Breast epithelium (tissue), 4 donors: ENCODE measurements at regions not wholly inside any gene's neighbourhood (a gene's known extent, or its start where the extent isn't known, plus 50 kb on each side); places are given as distances from the start of the nearest gene placed in this dataset.
"Not testable (repeated sequence)": the region's sequence is repeated elsewhere in the genome, so short reads cannot be mapped to it uniquely, and the experiment has no call there.

Source experiments
- DNase-seq, 2 donors: peaks; one replicate each; pipeline ENCODE4 v3.0.0-alpha.2; 2019; ENCODE audit warnings: low spot score in 2 of 2
- H3K27ac ChIP-seq, 2 donors: fragments of 200-600 bp; sonication (generic) in 1 of 2; one replicate each; pipeline ENCODE4 v1.5.1; 2016 to 2019; ENCODE audit warnings: mild to moderate bottlenecking in 1 of 2
- H3K27me3 ChIP-seq, 2 donors: fragments of 200-600 bp; sonication (generic) in 1 of 2; one replicate each; pipeline versions ENCODE4 v1.5.1 to v1.6.0; 2017 to 2019; ENCODE audit warnings: control low read depth in 1 of 2, mild to moderate bottlenecking in 1 of 2
- H3K36me3 ChIP-seq: fragments of 200-600 bp; one replicate; pipeline ENCODE4 v1.5.1; 2019
- H3K4me1 ChIP-seq, 2 donors: fragments of 200-600 bp; sonication (generic); one replicate each; pipeline ENCODE4 v1.5.1; 2016 to 2019; ENCODE audit warnings: control low read depth in 1 of 2
- H3K4me3 ChIP-seq, 3 donors: fragments of 200-600 bp; sonication (generic); 1 replicate in 2 of 3; 2 replicates in 1 of 3; pipeline ENCODE4 v1.5.1; 2016 to 2019; ENCODE audit warnings: mild to moderate bottlenecking in 3 of 3, moderate library complexity in 2 of 3
- H3K9me3 ChIP-seq, 2 donors: fragments of 200-600 bp; sonication (generic) in 1 of 2; one replicate each; pipeline ENCODE4 v1.5.1; 2016 to 2019; ENCODE audit warnings: control low read depth in 1 of 2
- POLR2A ChIP-seq: fragments of 450-650 bp; IDR thresholded peaks from one replicate; pipeline ENCODE4 v1.6.1; 2016; ENCODE audit warnings: antibody characterized with exemption, mild to moderate bottlenecking, moderate library complexity
- POLR2AphosphoS5 ChIP-seq, 3 donors: sonication (generic); formaldehyde crosslinking; IDR thresholded peaks; one replicate each; pipeline ENCODE4 v1.6.1; 2017; ENCODE audit warnings: antibody characterized with exemption in 3 of 3
- intact Hi-C: fragments of 100-400 bp; cut with DNase I; formaldehyde crosslinking; loops from one replicate; pipeline ENCODE4 v1.15.1; 2023; ENCODE audit warnings: low total_unique reads
- TF ChIP-seq, protein P1 (sequence below), 3 donors: fragments of 450-650 bp; IDR thresholded peaks; one replicate each; pipeline ENCODE4 v1.5.1; 2016 to 2017; ENCODE audit warnings: antibody characterized with exemption in 3 of 3, mild to moderate bottlenecking in 3 of 3, moderate library complexity in 3 of 3

DNA sequence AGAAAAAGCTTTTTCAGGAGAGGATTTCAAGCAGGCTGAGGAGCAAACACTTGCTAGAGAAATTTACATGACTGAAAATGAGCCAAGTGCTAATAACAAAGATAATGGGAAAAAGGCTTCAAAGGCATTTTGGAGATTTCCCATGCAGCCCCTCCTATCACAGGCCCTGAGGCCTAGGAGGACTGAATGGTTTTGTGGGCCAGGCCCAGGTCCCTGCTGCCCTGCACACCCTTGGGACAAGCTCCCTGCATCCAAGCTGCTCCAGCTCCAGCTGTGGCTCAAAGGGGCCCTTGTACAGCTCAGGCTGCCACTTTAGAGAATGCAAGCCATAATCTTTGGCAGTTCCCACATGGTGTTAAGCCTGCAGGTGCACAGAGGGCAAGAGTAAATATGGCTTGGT lies 154.0 kb upstream of the LMNTD1 start:
- Histone ChIP-seq H3K4me3 (no peak overlapping the region), H3K36me3 (no peaks in the 10 kb centered on the region), H3K27me3 (no peaks in the 10 kb centered on the region), H3K4me1 (no peaks in the 10 kb centered on the region), H3K27ac (no peak overlapping the region), H3K9me3 (peaks cover 12 to 23% of the 10 kb centered on the region in 2 donors)
- DNase-seq = no peak
- intact Hi-C loops = no loop called here
- TF ChIP-seq POLR2AphosphoS5 (IDR thresholded peaks at IDR 0.05) (no peak), POLR2A (no peak)
- TF ChIP-seq, protein P1, sequence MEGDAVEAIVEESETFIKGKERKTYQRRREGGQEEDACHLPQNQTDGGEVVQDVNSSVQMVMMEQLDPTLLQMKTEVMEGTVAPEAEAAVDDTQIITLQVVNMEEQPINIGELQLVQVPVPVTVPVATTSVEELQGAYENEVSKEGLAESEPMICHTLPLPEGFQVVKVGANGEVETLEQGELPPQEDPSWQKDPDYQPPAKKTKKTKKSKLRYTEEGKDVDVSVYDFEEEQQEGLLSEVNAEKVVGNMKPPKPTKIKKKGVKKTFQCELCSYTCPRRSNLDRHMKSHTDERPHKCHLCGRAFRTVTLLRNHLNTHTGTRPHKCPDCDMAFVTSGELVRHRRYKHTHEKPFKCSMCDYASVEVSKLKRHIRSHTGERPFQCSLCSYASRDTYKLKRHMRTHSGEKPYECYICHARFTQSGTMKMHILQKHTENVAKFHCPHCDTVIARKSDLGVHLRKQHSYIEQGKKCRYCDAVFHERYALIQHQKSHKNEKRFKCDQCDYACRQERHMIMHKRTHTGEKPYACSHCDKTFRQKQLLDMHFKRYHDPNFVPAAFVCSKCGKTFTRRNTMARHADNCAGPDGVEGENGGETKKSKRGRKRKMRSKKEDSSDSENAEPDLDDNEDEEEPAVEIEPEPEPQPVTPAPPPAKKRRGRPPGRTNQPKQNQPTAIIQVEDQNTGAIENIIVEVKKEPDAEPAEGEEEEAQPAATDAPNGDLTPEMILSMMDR (IDR thresholded peaks at IDR 0.05) = no peak

GRCh38 chr12:25708661-25709060 lies 155.6 kb upstream of the LMNTD1 start:
- no peak overlapping the region for H3K4me3 ChIP-seq
- TF ChIP-seq POLR2AphosphoS5 (IDR thresholded peaks at IDR 0.05) (no peak), POLR2A (no peak)
- TF ChIP-seq, protein P1 (IDR thresholded peaks at IDR 0.05) = no peak
- H3K27ac ChIP-seq = no peak overlapping the region
- no peaks in the 10 kb centered on the region for H3K36me3 ChIP-seq
- no peaks in the 10 kb centered on the region for H3K27me3 ChIP-seq
- DNase-seq = no peak
- H3K9me3 ChIP-seq = peaks cover 12 to 23% of the 10 kb centered on the region in 2 donors
- H3K4me1 ChIP-seq = no peaks in the 10 kb centered on the region
- intact Hi-C loops = no loop called here

GRCh38 chr12:25710128-25710527 lies 157.0 kb upstream of the LMNTD1 start:
- no peak for DNase-seq
- H3K27me3 ChIP-seq = no peaks in the 10 kb centered on the region
- peaks cover 12 to 23% of the 10 kb centered on the region in 2 donors for H3K9me3 ChIP-seq
- intact Hi-C loops = no loop called here
- no peaks in the 10 kb centered on the region for H3K4me1 ChIP-seq
- no peak overlapping the region for H3K4me3 ChIP-seq
- TF ChIP-seq POLR2A (no peak), POLR2AphosphoS5 (IDR thresholded peaks at IDR 0.05) (no peak)
- TF ChIP-seq, protein P1 (IDR thresholded peaks at IDR 0.05) = no peak
- no peaks in the 10 kb centered on the region for H3K36me3 ChIP-seq
- H3K27ac ChIP-seq = no peak overlapping the region

GRCh38 chr12:25710938-25711605 lies 158.0 kb upstream of the LMNTD1 start:
- H3K36me3 ChIP-seq, H3K27ac ChIP-seq, H3K4me1 ChIP-seq, H3K4me3 ChIP-seq, intact Hi-C loops, H3K27me3 ChIP-seq, DNase-seq: not testable (repeated sequence)
- peaks cover 12 to 21% of the 10 kb centered on the region in 2 donors for H3K9me3 ChIP-seq

GRCh38 chr12:25712169-25712568 lies 159.1 kb upstream of the LMNTD1 start:
- Histone ChIP-seq H3K4me1 (no peaks in the 10 kb centered on the region), H3K36me3 (no peaks in the 10 kb centered on the region), H3K4me3 (no peak overlapping the region), H3K27me3 (no peaks in the 10 kb centered on the region), H3K9me3 (peaks cover 8 to 10% of the 10 kb centered on the region in 2 donors), H3K27ac (no peak overlapping the region)
- intact Hi-C loops = no loop called here
- no peak for DNase-seq
- TF ChIP-seq POLR2AphosphoS5 (IDR thresholded peaks at IDR 0.05) = no peak
- no peak for TF ChIP-seq POLR2A
- TF ChIP-seq, protein P1 (IDR thresholded peaks at IDR 0.05) = no peak
